ENCODE measurements at regions not wholly inside any gene's neighbourhood (a gene's known extent, or its start where the extent isn't known, plus 50 kb on each side); places are given as distances from the start of the nearest gene placed in this dataset.

DNA sequence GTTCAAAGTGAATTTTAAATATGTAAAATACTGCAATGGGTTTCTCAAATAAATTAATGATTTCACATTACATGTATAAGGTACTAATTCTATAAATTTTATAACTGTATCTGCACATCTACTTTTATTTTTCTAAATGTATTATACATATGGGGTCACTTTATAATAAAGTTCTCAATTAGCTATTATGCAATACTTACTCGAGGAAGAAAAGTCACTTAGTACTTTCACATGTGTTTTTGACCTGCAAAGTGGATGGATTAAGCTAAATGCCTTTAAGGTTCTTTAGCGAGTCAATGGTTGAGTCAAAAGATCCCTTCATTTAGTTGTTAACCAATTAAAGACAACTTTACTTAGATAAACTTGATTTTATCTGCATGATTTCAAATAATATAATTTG, 437.8 kb downstream of the ANKRD7 start:
- H3K4me1 ChIP-seq (ENCODE audit: insufficient read depth, poor library complexity, severe bottlenecking) = no peaks in the 10 kb centered on the region
- DNase-seq (ENCODE audit: low spot score) (no peak), ATAC-seq (ENCODE audit: low read depth) (no peak)
- no peak overlapping the region for H3K4me3 ChIP-seq (ENCODE audit: severe bottlenecking)
- H3K27me3 ChIP-seq (ENCODE audit: insufficient read depth, poor library complexity, severe bottlenecking) = no peaks in the 10 kb centered on the region
- H3K27ac ChIP-seq (ENCODE audit: poor library complexity, severe bottlenecking) = no peak overlapping the region
- TF ChIP-seq, protein P1, sequence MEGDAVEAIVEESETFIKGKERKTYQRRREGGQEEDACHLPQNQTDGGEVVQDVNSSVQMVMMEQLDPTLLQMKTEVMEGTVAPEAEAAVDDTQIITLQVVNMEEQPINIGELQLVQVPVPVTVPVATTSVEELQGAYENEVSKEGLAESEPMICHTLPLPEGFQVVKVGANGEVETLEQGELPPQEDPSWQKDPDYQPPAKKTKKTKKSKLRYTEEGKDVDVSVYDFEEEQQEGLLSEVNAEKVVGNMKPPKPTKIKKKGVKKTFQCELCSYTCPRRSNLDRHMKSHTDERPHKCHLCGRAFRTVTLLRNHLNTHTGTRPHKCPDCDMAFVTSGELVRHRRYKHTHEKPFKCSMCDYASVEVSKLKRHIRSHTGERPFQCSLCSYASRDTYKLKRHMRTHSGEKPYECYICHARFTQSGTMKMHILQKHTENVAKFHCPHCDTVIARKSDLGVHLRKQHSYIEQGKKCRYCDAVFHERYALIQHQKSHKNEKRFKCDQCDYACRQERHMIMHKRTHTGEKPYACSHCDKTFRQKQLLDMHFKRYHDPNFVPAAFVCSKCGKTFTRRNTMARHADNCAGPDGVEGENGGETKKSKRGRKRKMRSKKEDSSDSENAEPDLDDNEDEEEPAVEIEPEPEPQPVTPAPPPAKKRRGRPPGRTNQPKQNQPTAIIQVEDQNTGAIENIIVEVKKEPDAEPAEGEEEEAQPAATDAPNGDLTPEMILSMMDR (IDR thresholded peaks at IDR 0.05; ENCODE audit: poor library complexity, severe bottlenecking) = no peak
- H3K36me3 ChIP-seq (ENCODE audit: low read depth) = no peaks in the 10 kb centered on the region
- H3K9me3 ChIP-seq (ENCODE audit: severe bottlenecking) = no peaks in the 10 kb centered on the region

DNA sequence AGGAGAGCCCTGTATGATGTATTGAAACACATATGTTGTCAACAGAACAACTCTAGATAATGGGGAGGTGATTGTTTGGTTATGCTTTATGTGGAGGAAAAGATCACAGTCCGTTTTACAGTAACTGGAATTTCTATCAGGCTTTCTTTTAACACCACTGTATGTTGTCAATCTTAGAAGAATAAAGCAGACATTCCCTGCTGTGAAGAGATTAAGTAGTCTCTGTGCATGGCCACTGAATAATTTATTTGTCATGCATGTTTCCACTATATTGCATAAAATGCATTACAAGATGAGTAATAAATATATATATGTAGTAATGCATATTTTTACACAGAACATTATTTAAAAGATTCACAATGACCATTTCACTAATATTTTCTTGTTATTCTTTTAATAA, 440.0 kb downstream of the ANKRD7 start:
- Histone ChIP-seq H3K36me3 (ENCODE audit: low read depth) (no peaks in the 10 kb centered on the region), H3K4me1 (ENCODE audit: insufficient read depth, poor library complexity, severe bottlenecking) (no peaks in the 10 kb centered on the region), H3K27me3 (ENCODE audit: insufficient read depth, poor library complexity, severe bottlenecking) (no peaks in the 10 kb centered on the region), H3K9me3 (ENCODE audit: severe bottlenecking) (no peaks in the 10 kb centered on the region), H3K4me3 (ENCODE audit: severe bottlenecking) (no peak overlapping the region), H3K27ac (ENCODE audit: poor library complexity, severe bottlenecking) (no peak overlapping the region)
- DNase-seq (ENCODE audit: low spot score) (no peak), ATAC-seq (ENCODE audit: low read depth) (no peak)
- TF ChIP-seq, protein P1 (IDR thresholded peaks at IDR 0.05; ENCODE audit: poor library complexity, severe bottlenecking) = no peak

DNA sequence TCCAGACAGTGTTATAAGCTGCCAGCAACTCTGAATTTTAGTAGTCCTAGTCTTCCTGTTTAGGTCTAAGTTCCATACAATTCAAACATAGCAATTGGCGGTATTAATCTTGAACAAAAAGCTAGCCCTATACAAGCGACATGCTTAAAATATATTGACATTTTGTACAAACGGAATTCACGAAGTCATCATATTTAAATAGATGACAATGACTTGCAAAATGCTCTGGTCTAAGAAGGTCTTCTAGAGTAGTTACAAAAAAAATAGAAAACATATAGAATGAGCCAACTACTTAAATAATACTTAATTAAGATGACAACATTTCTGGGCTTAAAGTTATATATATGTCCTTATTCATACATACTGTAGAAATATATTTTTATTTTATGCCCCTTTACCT, 446.6 kb downstream of the ANKRD7 start:
- ATAC-seq (ENCODE audit: low read depth) (no peak), DNase-seq (ENCODE audit: low spot score) (no peak)
- no peaks in the 10 kb centered on the region for H3K36me3 ChIP-seq (ENCODE audit: low read depth)
- H3K9me3 ChIP-seq (ENCODE audit: severe bottlenecking) = no peaks in the 10 kb centered on the region
- H3K4me1 ChIP-seq (ENCODE audit: insufficient read depth, poor library complexity, severe bottlenecking) = no peaks in the 10 kb centered on the region
- no peaks in the 10 kb centered on the region for H3K27me3 ChIP-seq (ENCODE audit: insufficient read depth, poor library complexity, severe bottlenecking)
- H3K27ac ChIP-seq (ENCODE audit: poor library complexity, severe bottlenecking) = no peak overlapping the region
- TF ChIP-seq, protein P1 (IDR thresholded peaks at IDR 0.05; ENCODE audit: poor library complexity, severe bottlenecking) = no peak
- no peak overlapping the region for H3K4me3 ChIP-seq (ENCODE audit: severe bottlenecking)

DNA sequence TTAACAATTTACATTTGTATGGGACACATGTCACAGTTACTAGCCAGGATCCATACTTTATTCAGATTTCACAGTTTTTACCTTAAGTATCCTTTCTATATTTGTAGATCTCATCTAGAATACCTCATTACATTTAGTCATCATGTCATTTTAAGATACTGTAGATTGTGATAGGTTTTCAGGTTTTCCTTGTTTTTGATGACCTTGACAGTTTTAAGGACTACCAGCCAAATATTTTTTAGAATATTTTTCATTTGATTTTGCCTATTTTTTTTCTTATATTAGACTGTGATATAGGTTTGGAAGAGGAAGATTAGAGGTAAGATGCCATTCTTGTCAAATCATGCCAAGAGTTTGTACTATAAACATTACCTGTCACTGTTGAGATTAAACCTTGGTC, 460.3 kb downstream of the ANKRD7 start:
- TF ChIP-seq, protein P1 (IDR thresholded peaks at IDR 0.05; ENCODE audit: poor library complexity, severe bottlenecking) = no peak
- H3K27ac ChIP-seq (ENCODE audit: poor library complexity, severe bottlenecking) = no peak overlapping the region
- DNase-seq (ENCODE audit: low spot score) (no peak), ATAC-seq (ENCODE audit: low read depth) (no peak)
- H3K27me3 ChIP-seq (ENCODE audit: insufficient read depth, poor library complexity, severe bottlenecking) = no peaks in the 10 kb centered on the region
- no peaks in the 10 kb centered on the region for H3K4me1 ChIP-seq (ENCODE audit: insufficient read depth, poor library complexity, severe bottlenecking)
- no peaks in the 10 kb centered on the region for H3K36me3 ChIP-seq (ENCODE audit: low read depth)
- no peak overlapping the region for H3K4me3 ChIP-seq (ENCODE audit: severe bottlenecking)
- no peaks in the 10 kb centered on the region for H3K9me3 ChIP-seq (ENCODE audit: severe bottlenecking)

DNA sequence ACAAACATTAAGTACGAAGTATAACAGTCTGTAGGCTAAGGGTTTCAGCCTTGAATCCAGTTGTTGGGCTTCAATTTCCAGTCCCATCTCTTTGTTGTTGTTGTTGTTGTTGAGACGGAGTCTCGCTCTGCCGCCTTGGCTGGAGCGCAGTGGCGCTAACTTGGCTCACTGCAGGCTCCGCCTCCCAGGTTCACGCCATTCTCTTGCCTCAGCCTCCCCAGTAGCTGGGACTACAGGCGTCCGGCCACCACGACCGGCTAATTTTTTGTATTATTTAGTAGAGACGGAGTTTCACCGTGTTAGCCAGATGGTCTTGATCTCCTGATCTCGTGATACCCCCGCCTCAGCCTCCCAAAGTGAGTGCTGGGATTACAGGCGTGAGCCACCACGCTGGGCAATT, 464.9 kb downstream of the ANKRD7 start:
- no peak overlapping the region for H3K4me3 ChIP-seq (ENCODE audit: severe bottlenecking)
- H3K27ac ChIP-seq (ENCODE audit: poor library complexity, severe bottlenecking) = no peak overlapping the region
- DNase-seq (ENCODE audit: low spot score) = no peak
- H3K9me3 ChIP-seq (ENCODE audit: severe bottlenecking) = no peaks in the 10 kb centered on the region
- H3K36me3 ChIP-seq (ENCODE audit: low read depth) = no peaks in the 10 kb centered on the region
- no peaks in the 10 kb centered on the region for H3K27me3 ChIP-seq (ENCODE audit: insufficient read depth, poor library complexity, severe bottlenecking)
- H3K4me1 ChIP-seq (ENCODE audit: insufficient read depth, poor library complexity, severe bottlenecking) = no peaks in the 10 kb centered on the region
- no peak for ATAC-seq (ENCODE audit: low read depth)
- TF ChIP-seq, protein P1 (IDR thresholded peaks at IDR 0.05; ENCODE audit: poor library complexity, severe bottlenecking) = no peak

All from RWPE2 (cell line).